GM12878 (cell line): ENCODE measurements at regions not wholly inside any gene's neighbourhood (a gene's known extent, or its start where the extent isn't known, plus 50 kb on each side); places are given as distances from the start of the nearest gene placed in this dataset.

Experiments
- CTCF ChIP-seq, 3 experiments: IDR thresholded peaks in 2 of 3; conservative IDR thresholded peaks in 1 of 3; 2 replicates each; pipeline ENCODE4 v1.5.1; 2011; ENCODE audit warnings: low read depth in 3 of 3, low read length in 3 of 3, mild to moderate bottlenecking in 3 of 3, control low read depth in 2 of 3, moderate library complexity in 2 of 3, inconsistent platforms in 1 of 3, mixed read lengths in 1 of 3; ENCODE audit not compliant: control insufficient read depth in 2 of 3, insufficient read depth in 1 of 3; ENCODE audit errors: extremely low read depth in 1 of 3
- EZH2 ChIP-seq: IDR thresholded peaks from 2 replicates; pipeline ENCODE4 v1.6.1; 2012; ENCODE audit warnings: low read depth, mild to moderate bottlenecking, control low read depth, inconsistent platforms, low read length, borderline replicate concordance; ENCODE audit not compliant: control insufficient read depth
- SKIL ChIP-seq: fragments of 450-650 bp; IDR thresholded peaks from 2 replicates; pipeline ENCODE4 v1.6.1; 2017; ENCODE audit warnings: mild to moderate bottlenecking, low read depth, inconsistent platforms; ENCODE audit not compliant: poor library complexity, severe bottlenecking
- SMC3 ChIP-seq: IDR thresholded peaks from 2 replicates; pipeline ENCODE4 v1.6.1; 2011; ENCODE audit warnings: low read length, improper control_type of control experiment, borderline replicate concordance
- TARDBP ChIP-seq: IDR thresholded peaks from 2 replicates; pipeline ENCODE4 v1.6.1; 2016; ENCODE audit warnings: borderline replicate concordance
- ZNF592 ChIP-seq: fragments of 450-650 bp; IDR thresholded peaks from 2 replicates; pipeline ENCODE4 v1.6.1; 2017; ENCODE audit warnings: mild to moderate bottlenecking, moderate library complexity

GRCh38 chr20:60761056-60761455 lies 491.0 kb upstream of the CDH4 start:
- TF ChIP-seq SKIL (no peak), EZH2 (no peak), TARDBP (no peak), CTCF (IDR thresholded peaks at IDR 0.05 in 2 of 3, conservative IDR thresholded peaks at IDR 0.05 in 1 of 3; ENCODE audit: control insufficient read depth in 2 of 3, extremely low read depth in 1 of 3, insufficient read depth in 1 of 3, low read depth in 3 of 3, low read length in 3 of 3) (no peak), SMC3 (no peak), ZNF592 (no peak)
